ENCODE measurements at regions not wholly inside any gene's neighbourhood (a gene's known extent, or its start where the extent isn't known, plus 50 kb on each side); places are given as distances from the start of the nearest gene placed in this dataset.

- dilution Hi-C loops (cut with MboI; ENCODE audit: extremely low pct_ligation_motif_present, low sequenced_read_pairs), result no loop called here
Observed at GRCh38 chr13:70484931-70485330, 376.7 kb upstream of the KLHL1 start.

GRCh38 chr13:70483599-70484276, 375.5 kb upstream of the KLHL1 start:
- H3K4me2 ChIP-seq (ENCODE audit: control insufficient read depth, extremely low read depth, insufficient read depth, low read depth, low read length), result no peak overlapping the region
- no peak overlapping the region for H2AFZ ChIP-seq (ENCODE audit: control insufficient read depth, low read length)
- no peaks in the 10 kb centered on the region for H3K9me3 ChIP-seq (ENCODE audit: control insufficient read depth, low read depth, low read length)
- H3K27ac ChIP-seq (ENCODE audit: control insufficient read depth, insufficient read depth, low read length), result no peak overlapping the region
- H4K20me1 ChIP-seq (ENCODE audit: control insufficient read depth, extremely low read depth, insufficient read depth, low read length), result no peaks in the 10 kb centered on the region
- DNase-seq (ENCODE audit: low read depth, low spot score), result no peak
- H3K36me3 ChIP-seq (ENCODE audit: control insufficient read depth in 2 of 2, extremely low read depth in 1 of 2, insufficient read depth in 2 of 2, low read length in 2 of 2), result no peaks in the 10 kb centered on the region
- H3K79me2 ChIP-seq (ENCODE audit: control insufficient read depth, insufficient read depth, low read length), result no peaks in the 10 kb centered on the region
- TF ChIP-seq CTCF (optimal IDR thresholded peaks at IDR 0.05 in 1 of 3, IDR thresholded peaks at IDR 0.05 in 1 of 3, conservative IDR thresholded peaks at IDR 0.05 in 1 of 3; ENCODE audit: extremely low read depth in 1 of 3, insufficient read depth in 2 of 3, low read length in 3 of 3), result no peak
- TF ChIP-seq EZH2 (IDR thresholded peaks at IDR 0.05; ENCODE audit: low read length), result no peak
- no peak overlapping the region for H3K9ac ChIP-seq (ENCODE audit: control insufficient read depth, extremely low read depth, insufficient read depth, low read length)
- H3K27me3 ChIP-seq (ENCODE audit: control insufficient read depth, extremely low read depth, insufficient read depth, low read length), result no peaks in the 10 kb centered on the region
- no peak overlapping the region for H3K4me3 ChIP-seq (ENCODE audit: control insufficient read depth in 2 of 3, extremely low read depth in 1 of 3, insufficient read depth in 2 of 3, low read depth in 1 of 3, low read length in 3 of 3)
- no peak for FAIRE-seq
- H3K4me1 ChIP-seq (ENCODE audit: control insufficient read depth, extremely low read depth, insufficient read depth, low read length), result no peaks in the 10 kb centered on the region
- H3K9me1 ChIP-seq (ENCODE audit: control insufficient read depth, extremely low read depth, insufficient read depth, low read length), result no peaks in the 10 kb centered on the region
- dilution Hi-C loops (cut with MboI; ENCODE audit: extremely low pct_ligation_motif_present, low sequenced_read_pairs), result no loop called here

More at GRCh38 chr13:70484931-70485330, 376.7 kb upstream of the KLHL1 start:
- no peaks in the 10 kb centered on the region for H3K4me1 ChIP-seq (ENCODE audit: control insufficient read depth, extremely low read depth, insufficient read depth, low read length)
- no peaks in the 10 kb centered on the region for H3K9me3 ChIP-seq (ENCODE audit: control insufficient read depth, low read depth, low read length)
- no peaks in the 10 kb centered on the region for H3K27me3 ChIP-seq (ENCODE audit: control insufficient read depth, extremely low read depth, insufficient read depth, low read length)
- no peak overlapping the region for H2AFZ ChIP-seq (ENCODE audit: control insufficient read depth, low read length)
- H3K27ac ChIP-seq (ENCODE audit: control insufficient read depth, insufficient read depth, low read length), result no peak overlapping the region
- H3K9me1 ChIP-seq (ENCODE audit: control insufficient read depth, extremely low read depth, insufficient read depth, low read length), result no peaks in the 10 kb centered on the region
- H3K4me2 ChIP-seq (ENCODE audit: control insufficient read depth, extremely low read depth, insufficient read depth, low read depth, low read length), result no peak overlapping the region
- DNase-seq (ENCODE audit: low read depth, low spot score) (no peak), FAIRE-seq (no peak)
- H3K4me3 ChIP-seq (ENCODE audit: control insufficient read depth in 2 of 3, extremely low read depth in 1 of 3, insufficient read depth in 2 of 3, low read depth in 1 of 3, low read length in 3 of 3), result no peak overlapping the region
- no peaks in the 10 kb centered on the region for H4K20me1 ChIP-seq (ENCODE audit: control insufficient read depth, extremely low read depth, insufficient read depth, low read length)
- TF ChIP-seq CTCF (optimal IDR thresholded peaks at IDR 0.05 in 1 of 3, IDR thresholded peaks at IDR 0.05 in 1 of 3, conservative IDR thresholded peaks at IDR 0.05 in 1 of 3; ENCODE audit: extremely low read depth in 1 of 3, insufficient read depth in 2 of 3, low read length in 3 of 3) (no peak), EZH2 (IDR thresholded peaks at IDR 0.05; ENCODE audit: low read length) (no peak)
- no peaks in the 10 kb centered on the region for H3K36me3 ChIP-seq (ENCODE audit: control insufficient read depth in 2 of 2, extremely low read depth in 1 of 2, insufficient read depth in 2 of 2, low read length in 2 of 2)
- H3K79me2 ChIP-seq (ENCODE audit: control insufficient read depth, insufficient read depth, low read length), result no peaks in the 10 kb centered on the region
- no peak overlapping the region for H3K9ac ChIP-seq (ENCODE audit: control insufficient read depth, extremely low read depth, insufficient read depth, low read length)
